Urothelium cell line (cell line): ENCODE measurements at regions not wholly inside any gene's neighbourhood (a gene's known extent, or its start where the extent isn't known, plus 50 kb on each side); places are given as distances from the start of the nearest gene placed in this dataset.
"Not testable (repeated sequence)": the region's sequence is repeated elsewhere in the genome, so short reads cannot be mapped to it uniquely, and the experiment has no call there.

ENCODE experiments used
- DNase-seq: peaks from one replicate; pipeline ENCODE4 v3.0.0; 2011; ENCODE audit warnings: low spot score, mixed read lengths
- FAIRE-seq: peaks from 2 replicates; lab custom pipeline; 2011; peaks lifted over from hg19 to GRCh38; lab: Jason Lieb, UNC

DNA sequence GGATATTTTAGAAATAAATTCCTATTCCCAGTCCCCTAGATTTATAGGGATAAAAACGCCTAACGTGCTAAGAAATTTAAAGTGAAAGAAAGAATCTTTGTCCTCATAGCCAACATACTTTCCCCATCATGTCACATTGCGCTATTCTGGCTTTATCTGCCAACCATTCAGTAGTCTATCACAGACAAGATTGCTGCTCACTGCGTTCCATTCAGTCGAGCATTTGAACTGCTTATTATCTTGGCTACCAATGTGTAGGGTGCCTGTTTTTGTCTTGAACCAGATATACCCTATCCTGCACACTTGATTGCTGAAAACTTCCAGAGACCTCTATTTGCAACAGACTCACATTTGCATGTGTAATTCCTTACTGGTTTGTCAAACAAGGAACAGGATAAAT, 751.5 kb downstream of the EPHA7 start:
- DNase-seq (no peak), FAIRE-seq (no peak)

DNA sequence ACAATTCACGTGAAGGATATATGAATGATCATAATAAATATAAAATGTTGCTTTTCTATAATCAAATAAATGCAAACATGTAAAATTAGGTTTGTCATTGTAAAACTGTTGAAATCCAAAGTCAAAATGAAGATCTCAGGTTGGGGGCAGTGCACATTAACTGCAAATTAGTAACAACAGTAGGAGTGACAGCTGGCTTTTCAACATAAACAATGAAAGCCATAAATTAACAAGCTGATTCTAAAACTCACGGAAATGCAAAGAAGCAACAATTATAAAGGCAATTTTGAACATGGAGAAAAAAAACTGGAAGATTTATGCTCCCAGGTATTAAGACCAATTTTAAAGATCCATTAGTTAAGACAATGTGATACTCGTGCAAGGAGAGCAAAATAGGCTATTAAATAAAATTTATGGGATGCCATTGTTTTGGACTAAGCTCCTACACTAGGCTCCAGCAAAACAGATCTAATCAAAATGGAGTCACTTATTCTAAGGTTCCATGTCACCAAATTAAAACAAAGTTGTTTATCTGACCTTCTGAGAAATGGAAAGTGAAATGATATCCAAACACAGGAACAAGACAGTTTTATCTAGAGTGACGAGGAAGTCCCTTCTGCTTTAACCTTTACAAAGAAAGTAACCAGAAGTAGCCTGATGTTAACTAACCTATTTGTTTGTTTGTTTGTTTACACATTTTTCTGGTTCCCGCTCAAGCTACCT, 770.8 kb downstream of the EPHA7 start:
- DNase-seq = no peak

DNA sequence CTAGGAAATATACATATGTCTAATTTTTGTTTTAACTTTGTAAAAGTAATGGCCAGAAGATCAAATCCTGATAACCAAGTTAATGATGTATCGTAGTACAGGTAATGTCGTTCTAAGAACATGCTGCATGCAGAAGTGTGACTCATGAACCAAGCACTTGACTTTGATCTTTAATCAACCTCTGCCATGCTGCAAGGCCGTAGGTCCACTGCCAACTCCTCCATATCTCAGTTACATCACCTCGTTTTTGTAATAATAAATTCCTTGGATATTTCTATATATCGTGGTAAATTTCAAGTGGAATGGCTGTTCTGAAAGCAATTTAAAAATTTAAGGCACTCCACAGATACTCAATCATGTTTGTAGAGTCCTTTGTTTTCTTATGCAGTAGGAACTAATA, 771.7 kb downstream of the EPHA7 start:
- DNase-seq (peak; percentile 37), FAIRE-seq (no peak)

More for the DNA sequence above, 770.8 kb downstream of the EPHA7 start:
- FAIRE-seq = no peak

DNA sequence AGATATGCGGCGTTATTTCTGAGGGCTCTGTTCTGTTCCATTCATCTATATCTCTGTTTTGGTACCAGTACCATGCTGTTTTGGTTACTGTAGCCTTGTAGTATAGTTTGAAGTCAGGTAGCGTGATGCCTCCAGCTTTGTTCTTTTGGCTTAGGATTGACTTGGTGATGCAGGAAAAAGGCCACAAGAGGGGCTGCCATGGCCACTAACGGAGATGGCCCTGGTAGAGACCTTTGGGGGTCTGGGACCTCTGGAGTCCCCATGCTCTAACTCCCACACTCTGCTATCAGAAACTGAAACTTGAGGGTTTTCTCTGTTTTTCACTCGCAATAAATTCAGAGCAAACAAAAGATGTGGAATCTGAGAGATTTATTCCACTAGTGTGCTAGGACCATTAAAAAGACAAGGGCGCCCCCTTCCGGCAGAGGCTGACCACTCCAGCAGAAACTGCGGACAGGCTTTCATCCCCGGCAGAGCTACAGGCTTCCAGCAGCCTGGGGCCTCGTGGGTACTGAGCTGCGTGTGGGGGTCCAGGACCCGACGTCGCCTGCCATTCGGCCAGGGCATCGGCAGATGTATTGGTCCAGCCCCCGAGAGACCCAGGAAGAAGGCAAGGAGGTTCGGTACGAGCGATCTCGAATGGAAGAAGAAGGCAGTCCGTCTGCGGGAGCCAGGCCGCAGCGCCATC, 775.1 kb downstream of the EPHA7 start:
- DNase-seq = peak; percentile 1
- FAIRE-seq = not testable (repeated sequence)

DNA sequence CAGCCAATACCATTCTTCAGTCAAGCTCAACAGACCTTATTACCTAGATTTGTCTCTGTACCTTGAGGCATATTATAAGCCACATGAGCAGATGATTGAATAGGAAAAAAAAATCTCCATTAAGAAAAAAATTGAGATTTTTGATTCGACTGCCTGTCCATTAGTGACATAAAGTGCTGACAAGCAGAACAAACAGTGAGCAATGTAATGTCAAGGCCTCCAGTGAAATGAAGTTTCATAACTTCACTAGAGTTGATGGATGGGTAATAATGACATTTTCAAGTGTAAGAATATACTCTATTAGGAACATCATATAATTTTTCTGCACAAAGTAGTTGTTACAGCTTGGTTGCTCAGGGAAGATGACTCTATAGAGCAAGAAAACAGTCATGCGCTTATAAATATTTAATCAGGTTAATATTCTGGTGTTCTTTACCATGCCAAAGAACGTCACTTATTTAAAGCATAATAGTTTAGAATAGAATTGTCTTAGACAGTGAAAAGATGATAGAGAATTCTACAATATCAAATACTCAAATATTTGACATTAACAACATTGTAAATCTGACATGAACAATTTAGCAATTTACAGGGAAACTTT, 783.7 kb downstream of the EPHA7 start:
- DNase-seq = no peak
- FAIRE-seq = no peak

DNA sequence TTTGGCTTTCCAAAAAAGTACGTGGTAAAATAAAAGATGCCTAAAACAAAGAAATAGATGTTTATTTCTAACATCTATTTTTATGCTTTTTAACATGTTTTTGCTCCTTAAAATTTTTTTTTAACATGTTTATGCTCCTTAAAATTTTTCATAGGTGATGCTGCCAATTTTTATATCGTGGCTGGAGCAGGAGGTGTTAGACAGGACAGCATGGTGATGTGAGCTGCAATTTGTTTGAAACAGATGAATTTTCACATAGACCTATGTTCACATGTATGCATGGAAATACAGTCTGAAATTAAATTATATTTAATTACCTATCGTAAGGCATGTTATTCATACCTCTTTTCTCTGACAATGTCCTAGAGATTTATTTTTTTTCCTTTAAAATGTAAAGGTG, 784.8 kb downstream of the EPHA7 start:
- FAIRE-seq (no peak), DNase-seq (no peak)

DNA sequence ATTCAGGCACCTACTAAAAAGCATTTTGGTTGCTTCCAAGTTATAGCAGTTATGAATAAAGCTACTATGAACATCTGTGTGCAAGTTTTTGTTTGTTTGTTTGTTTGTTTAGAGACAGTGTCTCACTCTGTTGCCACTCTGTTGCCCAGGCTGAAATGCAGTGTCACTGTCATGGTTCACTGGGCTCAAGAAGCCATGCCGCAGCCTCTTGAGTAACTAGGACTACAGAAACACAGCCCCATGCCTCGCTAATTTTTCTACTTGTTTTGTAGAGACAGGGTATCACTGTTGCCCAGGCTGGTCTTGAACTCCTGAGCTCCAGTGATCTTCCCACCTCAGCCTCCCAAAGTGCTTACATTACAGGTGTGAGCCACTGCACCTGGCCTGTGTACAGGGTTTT, 795.9 kb downstream of the EPHA7 start:
- FAIRE-seq = no peak
- no peak for DNase-seq

DNA sequence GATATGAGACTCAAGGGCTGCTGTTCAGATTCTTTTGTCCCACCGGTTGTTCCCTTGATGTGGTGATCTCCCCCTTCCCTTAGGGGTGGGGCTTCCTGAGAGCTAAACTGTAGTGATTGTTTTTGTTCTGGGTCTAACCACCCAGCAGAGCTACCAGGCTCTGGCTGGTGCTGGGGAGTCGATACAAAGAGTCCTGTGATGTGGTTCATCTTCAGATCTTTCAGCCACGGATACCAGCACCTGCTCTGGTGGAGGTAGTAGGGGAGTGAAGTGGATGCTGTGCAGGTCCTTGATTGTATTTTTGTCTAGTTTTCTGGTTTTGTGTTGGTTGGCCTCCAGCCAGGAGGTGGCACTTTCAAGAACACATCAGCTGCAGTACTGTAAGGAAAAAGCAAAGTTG, 801.6 kb downstream of the EPHA7 start:
- DNase-seq (no peak), FAIRE-seq (no peak)

DNA sequence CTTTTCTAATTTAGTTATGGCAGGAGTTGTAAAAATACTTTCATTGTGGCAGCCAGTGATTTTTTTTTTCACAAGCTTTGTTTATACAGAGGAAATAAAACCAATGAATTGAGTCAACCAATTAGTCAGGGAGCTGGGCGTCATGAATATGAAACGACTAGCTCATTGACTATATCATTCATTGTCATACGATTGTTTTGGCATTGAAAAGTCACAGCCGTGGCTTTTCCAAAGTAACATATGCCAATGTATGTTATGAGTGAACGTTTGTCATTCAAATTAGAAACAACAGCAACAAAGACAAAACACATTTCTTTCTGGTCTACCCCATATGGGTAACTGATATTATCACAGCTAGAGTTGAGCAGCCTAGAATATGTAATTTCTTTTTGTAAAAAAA, 810.6 kb downstream of the EPHA7 start:
- no peak for DNase-seq
- no peak for FAIRE-seq

DNA sequence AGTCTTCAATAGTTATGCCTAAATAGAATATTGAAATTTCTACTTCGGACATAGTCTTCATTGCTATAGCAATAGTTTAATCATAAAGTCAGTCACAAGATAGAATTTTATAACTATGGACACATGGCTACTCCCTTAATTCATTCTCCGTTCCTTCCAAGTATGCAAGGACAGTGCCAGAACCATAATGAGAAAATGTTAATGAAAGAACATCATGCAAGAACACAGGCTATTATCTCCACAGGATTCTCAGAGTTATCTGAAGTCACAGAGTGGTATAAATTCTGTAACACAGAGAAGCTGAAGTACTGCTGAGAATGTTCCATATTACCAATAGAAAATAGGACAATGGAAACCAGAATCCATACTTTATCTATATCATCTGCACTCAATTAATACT, 826.2 kb downstream of the EPHA7 start:
- DNase-seq = no peak
- no peak for FAIRE-seq

DNA sequence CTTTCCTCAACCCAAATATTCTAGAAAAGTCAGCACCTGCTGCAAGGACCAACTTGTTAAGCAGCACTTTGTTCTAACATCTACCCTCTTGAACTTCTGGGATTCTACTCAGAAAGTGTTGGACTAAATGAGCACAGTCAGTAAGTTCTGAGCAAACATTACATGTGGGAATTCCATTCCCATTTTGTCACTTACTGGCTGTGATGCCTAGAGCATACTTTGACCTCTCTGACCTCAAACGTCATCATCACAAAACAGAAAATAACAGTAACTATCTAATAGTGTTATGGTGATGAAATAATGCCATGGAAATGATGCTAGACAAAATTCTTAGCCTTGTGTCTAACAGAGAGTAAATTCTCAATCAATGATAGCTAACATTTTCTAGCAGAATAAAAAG, 829.4 kb downstream of the EPHA7 start:
- DNase-seq = no peak
- no peak for FAIRE-seq

DNA sequence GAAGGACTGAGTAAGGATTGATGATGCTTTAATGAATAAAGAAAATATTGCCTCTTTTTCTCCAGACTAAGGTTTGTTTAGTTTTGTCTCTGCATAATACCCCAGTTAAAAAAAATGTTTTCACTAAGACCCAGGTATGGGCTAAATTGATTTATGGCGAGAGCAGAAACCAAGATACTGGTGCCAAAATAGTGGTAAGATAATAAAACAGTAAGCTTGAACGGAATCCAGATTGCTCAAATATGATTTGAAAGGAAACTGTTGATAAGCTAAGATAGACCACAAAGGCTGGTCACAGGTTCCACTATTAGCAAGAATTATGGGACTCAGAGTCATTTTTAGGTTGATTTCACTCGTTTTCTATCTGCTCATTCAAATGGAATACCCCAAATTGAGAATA, 831.2 kb downstream of the EPHA7 start:
- no peak for DNase-seq
- no peak for FAIRE-seq

DNA sequence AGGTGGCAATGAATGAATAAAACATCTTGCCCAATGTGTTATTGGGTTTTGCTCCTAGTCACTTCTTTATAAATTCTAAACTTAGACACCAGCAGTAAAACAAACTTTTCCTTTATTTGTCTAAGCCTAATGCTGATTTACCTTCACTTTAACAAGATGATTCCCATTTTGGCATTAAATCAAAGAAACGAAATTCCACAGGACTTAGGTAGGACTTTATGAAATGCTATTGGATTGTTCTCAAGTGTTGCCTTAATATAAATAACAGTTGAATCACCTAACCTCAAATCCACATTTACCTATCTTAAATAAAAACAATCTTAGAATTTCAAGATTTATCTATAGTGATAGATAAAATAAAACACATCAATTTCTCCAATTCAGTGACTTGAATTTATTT, 831.8 kb downstream of the EPHA7 start:
- DNase-seq (no peak), FAIRE-seq (no peak)

DNA sequence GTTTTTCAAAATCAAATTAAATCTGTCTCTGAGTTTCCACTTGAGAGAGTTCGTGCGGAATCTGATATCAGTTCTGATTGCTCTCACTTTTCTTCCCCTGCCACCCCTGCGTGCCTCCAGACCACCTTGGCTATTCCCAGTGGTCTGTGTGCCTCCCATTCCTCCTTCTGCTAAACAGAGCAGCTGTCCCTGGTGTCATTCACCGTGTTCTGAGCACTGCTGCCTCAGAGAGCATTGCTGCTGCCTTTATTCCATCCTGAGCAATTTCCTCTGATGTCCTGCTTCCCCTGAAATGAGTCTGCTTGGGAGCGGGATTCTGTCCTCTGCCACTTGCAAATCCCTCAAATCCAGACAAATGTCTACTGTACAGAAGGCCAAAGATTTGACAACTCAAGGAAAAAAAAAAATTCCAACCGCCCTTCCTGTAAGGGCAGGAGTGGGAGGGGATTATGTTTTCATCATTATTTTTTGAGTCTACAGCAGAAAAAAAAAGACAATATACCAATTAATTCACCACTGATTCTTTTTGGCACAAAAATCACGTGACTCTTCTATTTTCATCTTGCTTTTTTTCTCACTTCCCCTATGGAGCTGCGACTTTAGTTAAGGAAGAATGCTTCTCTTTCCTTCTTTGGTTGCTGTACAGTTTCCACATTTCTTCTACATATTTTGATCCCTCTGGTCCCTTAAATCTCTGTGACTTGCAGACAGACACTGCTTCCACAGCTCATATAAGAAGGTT, 833.0 kb downstream of the EPHA7 start:
- FAIRE-seq (no peak), DNase-seq (no peak)

DNA sequence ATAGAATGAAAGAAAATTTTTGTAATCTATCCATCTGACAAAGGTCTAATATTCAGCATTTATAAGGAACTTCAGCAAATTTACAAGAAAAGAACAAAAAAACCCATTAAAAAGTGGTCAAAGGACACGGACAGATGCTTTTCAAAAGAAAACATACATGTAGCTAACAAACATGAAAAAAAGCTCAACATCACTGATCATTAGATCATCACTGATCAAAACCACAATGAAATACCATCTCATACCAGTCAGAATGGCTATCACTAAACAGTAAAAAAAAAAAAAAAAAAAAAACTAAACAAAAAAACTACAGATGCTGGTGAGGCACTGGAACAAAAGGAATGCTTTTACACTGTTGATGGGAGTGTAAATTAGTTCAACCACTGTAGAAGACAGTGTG, 837.1 kb downstream of the EPHA7 start:
- DNase-seq (no peak), FAIRE-seq (no peak)

DNA sequence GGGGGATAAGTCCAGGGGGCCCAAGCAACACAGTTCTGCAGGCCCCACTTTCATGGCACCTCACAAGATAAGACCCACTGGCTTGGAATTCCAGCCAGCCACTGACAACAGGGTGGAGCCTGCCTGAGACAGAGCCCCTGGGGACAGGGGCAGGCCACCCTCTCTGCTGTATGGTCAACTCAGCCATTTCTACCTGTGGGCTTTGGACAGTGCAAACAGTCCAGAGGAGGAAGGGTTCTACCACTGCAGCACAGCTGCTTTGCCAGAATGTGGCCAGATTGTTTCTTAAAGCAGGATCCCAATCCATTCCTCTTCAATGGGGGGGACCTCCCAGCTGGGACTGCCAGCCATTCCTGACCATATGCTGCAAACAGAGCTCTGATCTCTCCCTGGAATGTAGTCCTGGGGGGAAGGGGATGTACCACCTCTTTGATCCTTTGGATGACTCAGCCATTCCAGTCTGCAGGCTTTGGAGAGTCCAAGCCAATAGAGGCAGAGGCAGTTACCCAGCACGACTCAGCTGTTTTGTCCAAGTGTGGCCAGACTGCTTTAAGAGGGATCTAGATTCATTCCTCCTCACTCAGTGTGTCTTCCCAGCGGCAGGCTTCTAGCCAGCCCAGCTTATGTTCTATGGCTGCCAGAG, 842.2 kb downstream of the EPHA7 start:
- no peak for FAIRE-seq
- peak; percentile 48 for DNase-seq

DNA sequence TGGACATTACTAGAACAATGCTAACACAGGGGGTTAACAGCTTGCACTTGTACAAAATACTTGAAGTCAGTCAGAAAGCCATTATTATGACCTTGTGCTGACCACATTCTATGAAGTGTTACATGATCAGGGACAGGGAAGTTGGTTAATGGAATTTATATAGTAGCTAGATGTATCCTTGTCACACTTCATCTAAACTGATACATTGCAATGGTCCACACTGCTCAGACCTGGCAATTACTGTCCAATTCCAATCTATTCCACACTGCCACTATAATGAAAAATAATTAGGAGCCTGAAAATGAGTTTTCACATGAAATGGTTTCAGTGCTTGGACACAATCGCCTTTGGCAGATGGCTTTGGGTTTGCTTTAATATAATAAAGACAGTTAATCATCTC, 850.8 kb downstream of the EPHA7 start:
- FAIRE-seq (no peak), DNase-seq (no peak)

DNA sequence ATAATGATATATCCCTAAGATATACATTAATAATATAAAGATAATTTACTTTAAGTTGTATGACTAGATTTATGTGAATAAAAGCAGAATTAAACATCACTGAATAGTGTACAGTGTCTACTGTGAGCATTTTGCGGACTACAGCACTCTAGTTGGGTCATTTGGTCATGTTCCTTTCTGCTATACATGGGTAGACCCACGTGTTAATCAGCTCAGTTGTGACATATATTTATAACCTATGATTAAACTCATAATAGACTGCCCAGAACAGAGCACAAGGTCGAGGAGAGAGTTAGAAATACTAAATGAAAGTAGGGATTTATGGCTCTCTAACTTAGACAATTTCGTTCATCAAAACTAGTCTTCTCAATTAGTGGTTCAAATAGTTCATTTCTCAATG, 852.7 kb downstream of the EPHA7 start:
- no peak for FAIRE-seq
- no peak for DNase-seq

DNA sequence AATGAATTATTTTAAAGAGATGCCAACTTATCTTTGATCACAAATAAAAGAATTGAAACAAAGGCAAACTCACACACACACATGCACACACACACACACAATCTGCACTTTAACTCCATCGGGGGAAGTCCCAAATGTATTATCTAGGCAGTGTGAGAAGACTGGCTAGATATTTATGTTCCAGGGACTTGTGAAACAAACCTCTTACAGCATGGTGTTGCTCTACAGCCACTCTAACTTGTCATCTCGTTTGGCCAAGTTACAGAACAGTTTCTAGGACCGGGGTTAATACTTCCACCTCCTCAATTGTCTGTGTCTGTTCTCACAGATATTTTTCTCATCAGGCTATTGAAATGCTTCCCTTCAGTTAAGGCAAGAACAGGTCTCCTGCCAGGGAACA, 855.0 kb downstream of the EPHA7 start:
- DNase-seq (no peak), FAIRE-seq (no peak)

DNA sequence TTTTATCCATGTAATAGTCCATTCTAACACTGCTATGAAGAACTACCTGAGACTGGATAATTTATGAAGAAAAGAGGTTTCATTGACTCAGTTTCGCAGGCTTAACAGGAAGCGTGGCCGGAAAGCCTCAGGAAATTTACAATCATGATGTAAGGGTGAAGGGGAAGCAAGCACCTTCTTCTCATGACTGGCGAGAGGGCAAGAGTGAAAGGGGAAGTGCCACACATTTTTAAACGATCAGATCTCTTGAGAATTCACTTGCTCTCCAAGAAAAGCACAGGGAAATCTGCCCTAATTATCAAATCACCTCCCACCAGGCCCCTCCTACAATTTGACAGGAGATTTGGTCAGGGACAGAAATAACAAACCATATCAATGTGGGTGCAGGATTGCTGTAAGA, 859.7 kb downstream of the EPHA7 start:
- FAIRE-seq (no peak), DNase-seq (no peak)

DNA sequence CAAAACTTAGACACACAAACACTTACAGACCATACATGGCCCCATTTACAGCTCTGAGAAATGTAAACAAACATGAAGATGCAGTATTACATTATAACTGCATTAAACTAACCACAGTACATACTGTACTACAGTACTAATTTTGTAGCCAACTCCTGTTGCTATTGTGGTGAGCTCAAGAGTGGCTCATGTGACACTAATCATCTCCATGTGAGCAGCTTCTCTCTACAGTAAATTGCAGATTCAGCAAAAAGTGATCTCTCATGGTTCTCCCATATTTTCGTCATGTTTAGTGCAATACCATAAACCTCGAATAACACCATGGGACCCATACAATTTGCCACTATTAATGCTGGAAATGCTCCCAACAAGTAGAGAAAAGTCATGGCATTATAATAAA, 860.4 kb downstream of the EPHA7 start:
- FAIRE-seq (no peak), DNase-seq (no peak)
